22Rv1 (cell line): ENCODE measurements at regions not wholly inside any gene's neighbourhood (a gene's known extent, or its start where the extent isn't known, plus 50 kb on each side); places are given as distances from the start of the nearest gene placed in this dataset.

Experiments used
- H3K27ac ChIP-seq: fragments of 450-650 bp; 2 replicates; pipeline ENCODE4 v1.5.1; 2017
- ZFX ChIP-seq: fragments of 450-650 bp; IDR thresholded peaks from 2 replicates; pipeline ENCODE4 v1.6.1; 2017; ENCODE audit warnings: antibody characterized with exemption, borderline replicate concordance
- TF ChIP-seq, protein P1 (sequence below): fragments of 450-650 bp; IDR thresholded peaks from 2 replicates; pipeline ENCODE4 v1.5.1; 2017; ENCODE audit warnings: mild to moderate bottlenecking

GRCh38 chr9:119091074-119091473, 278.2 kb downstream of the BRINP1 start:
- no peak overlapping the region for H3K27ac ChIP-seq
- no peak for TF ChIP-seq ZFX
- TF ChIP-seq, protein P1, sequence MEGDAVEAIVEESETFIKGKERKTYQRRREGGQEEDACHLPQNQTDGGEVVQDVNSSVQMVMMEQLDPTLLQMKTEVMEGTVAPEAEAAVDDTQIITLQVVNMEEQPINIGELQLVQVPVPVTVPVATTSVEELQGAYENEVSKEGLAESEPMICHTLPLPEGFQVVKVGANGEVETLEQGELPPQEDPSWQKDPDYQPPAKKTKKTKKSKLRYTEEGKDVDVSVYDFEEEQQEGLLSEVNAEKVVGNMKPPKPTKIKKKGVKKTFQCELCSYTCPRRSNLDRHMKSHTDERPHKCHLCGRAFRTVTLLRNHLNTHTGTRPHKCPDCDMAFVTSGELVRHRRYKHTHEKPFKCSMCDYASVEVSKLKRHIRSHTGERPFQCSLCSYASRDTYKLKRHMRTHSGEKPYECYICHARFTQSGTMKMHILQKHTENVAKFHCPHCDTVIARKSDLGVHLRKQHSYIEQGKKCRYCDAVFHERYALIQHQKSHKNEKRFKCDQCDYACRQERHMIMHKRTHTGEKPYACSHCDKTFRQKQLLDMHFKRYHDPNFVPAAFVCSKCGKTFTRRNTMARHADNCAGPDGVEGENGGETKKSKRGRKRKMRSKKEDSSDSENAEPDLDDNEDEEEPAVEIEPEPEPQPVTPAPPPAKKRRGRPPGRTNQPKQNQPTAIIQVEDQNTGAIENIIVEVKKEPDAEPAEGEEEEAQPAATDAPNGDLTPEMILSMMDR, result no peak

DNA sequence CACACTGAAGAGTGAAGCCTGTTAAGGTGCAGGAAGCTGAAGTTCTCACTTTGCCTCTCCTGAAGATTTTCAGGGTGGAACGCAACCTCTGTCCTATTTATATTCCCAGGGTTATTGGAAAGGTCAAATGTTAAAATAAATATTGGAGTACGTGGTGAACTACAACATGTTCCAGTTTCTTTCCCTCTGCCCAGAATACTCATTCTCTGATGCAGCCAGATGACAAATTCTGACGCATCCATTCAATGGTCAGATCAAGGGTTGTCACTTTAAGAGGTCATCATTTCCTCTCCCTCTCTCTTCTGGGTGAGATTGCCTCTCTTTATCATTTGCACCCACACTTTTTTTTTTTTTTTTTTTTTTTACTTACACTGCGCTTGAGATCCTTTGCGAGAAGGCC, 277.1 kb downstream of the BRINP1 start:
- TF ChIP-seq, protein P1, result no peak
- TF ChIP-seq ZFX, result no peak

GRCh38 chr9:119094086-119094485, 275.1 kb downstream of the BRINP1 start:
- no peak for TF ChIP-seq ZFX
- no peak overlapping the region for H3K27ac ChIP-seq

More for the DNA sequence above, 277.1 kb downstream of the BRINP1 start:
- no peak overlapping the region for H3K27ac ChIP-seq

DNA sequence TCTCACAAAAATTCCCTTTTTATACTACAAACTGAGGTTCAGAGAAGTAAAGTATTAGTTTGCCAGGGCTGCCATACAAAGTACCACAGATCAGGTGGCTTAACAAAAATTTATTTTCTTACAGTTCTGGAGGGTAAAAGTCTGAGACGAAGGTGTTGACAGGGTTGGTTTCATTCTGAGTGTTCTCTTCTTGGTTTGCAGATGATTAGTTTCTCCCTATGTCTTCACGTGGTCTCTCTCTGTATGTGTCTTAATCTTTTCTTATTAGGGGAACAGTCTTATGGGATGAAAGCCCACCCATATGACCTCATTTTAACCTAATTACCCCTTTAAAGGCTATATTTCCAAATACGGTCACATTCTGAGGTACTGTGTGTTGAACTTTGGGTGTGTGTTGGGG, 274.2 kb downstream of the BRINP1 start:
- H3K27ac ChIP-seq, result no peak overlapping the region
- TF ChIP-seq, protein P1, result no peak
- no peak for TF ChIP-seq ZFX

GRCh38 chr9:119101048-119101447, 268.2 kb downstream of the BRINP1 start:
- TF ChIP-seq ZFX, result no peak
- TF ChIP-seq, protein P1, result no peak
- H3K27ac ChIP-seq, result no peak overlapping the region

- TF ChIP-seq, protein P1, result no peak
- H3K27ac ChIP-seq, result no peak overlapping the region
Observed at GRCh38 chr9:119114681-119115080, 254.6 kb downstream of the BRINP1 start.
